ENCODE measurements at regions not wholly inside any gene's neighbourhood (a gene's known extent, or its start where the extent isn't known, plus 50 kb on each side); places are given as distances from the start of the nearest gene placed in this dataset.

GRCh38 chr3:64945171-64945729 lies 257.4 kb upstream of the ADAMTS9 start:
- no peak for DNase-seq (ENCODE audit: low spot score)

GRCh38 chr3:64943866-64944265 lies 256.1 kb upstream of the ADAMTS9 start:
- DNase-seq (ENCODE audit: low spot score) = no peak

- DNase-seq (ENCODE audit: low spot score) = no peak
Measured at GRCh38 chr3:64940596-64941348, 253.0 kb upstream of the ADAMTS9 start.

- no peak for DNase-seq (ENCODE audit: low spot score)
Measured at GRCh38 chr3:64939747-64940450, 252.1 kb upstream of the ADAMTS9 start.

- DNase-seq (ENCODE audit: low spot score) = no peak
Measured at GRCh38 chr3:64939309-64939708, 251.5 kb upstream of the ADAMTS9 start.

- DNase-seq (ENCODE audit: low spot score) = no peak
Measured at GRCh38 chr3:64936556-64936955, 248.8 kb upstream of the ADAMTS9 start.

GRCh38 chr3:64935971-64936370 lies 248.2 kb upstream of the ADAMTS9 start:
- no peak for DNase-seq (ENCODE audit: low spot score)

- no peak for DNase-seq (ENCODE audit: low spot score)
Measured at GRCh38 chr3:64932666-64933342, 245.0 kb upstream of the ADAMTS9 start.

- no peak for DNase-seq (ENCODE audit: low spot score)
Measured at GRCh38 chr3:64932016-64932518, 244.3 kb upstream of the ADAMTS9 start.

- no peak for DNase-seq (ENCODE audit: low spot score)
Measured at GRCh38 chr3:64930891-64931290, 243.1 kb upstream of the ADAMTS9 start.

- DNase-seq (ENCODE audit: low spot score) = no peak
Measured at GRCh38 chr3:64928683-64929082, 240.9 kb upstream of the ADAMTS9 start.

GRCh38 chr3:64927689-64928088 lies 239.9 kb upstream of the ADAMTS9 start:
- DNase-seq (ENCODE audit: low spot score) = no peak

GRCh38 chr3:64925575-64925974 lies 237.8 kb upstream of the ADAMTS9 start:
- no peak for DNase-seq (ENCODE audit: low spot score)

GRCh38 chr3:64924961-64925360 lies 237.2 kb upstream of the ADAMTS9 start:
- no peak for DNase-seq (ENCODE audit: low spot score)

GRCh38 chr3:64922213-64922612 lies 234.4 kb upstream of the ADAMTS9 start:
- no peak for DNase-seq (ENCODE audit: low spot score)

GRCh38 chr3:64921281-64922065 lies 233.7 kb upstream of the ADAMTS9 start:
- DNase-seq (ENCODE audit: low spot score) = no peak

- DNase-seq (ENCODE audit: low spot score) = no peak
Measured at GRCh38 chr3:64919934-64920333, 232.1 kb upstream of the ADAMTS9 start.

- no peak for DNase-seq (ENCODE audit: low spot score)
Measured at GRCh38 chr3:64918989-64919388, 231.2 kb upstream of the ADAMTS9 start.

- no peak for DNase-seq (ENCODE audit: low spot score)
Measured at GRCh38 chr3:64917914-64918453, 230.2 kb upstream of the ADAMTS9 start.

- DNase-seq (ENCODE audit: low spot score) = no peak
Measured at GRCh38 chr3:64916937-64917336, 229.1 kb upstream of the ADAMTS9 start.

- DNase-seq (ENCODE audit: low spot score) = no peak
Measured at GRCh38 chr3:64916192-64916798, 228.5 kb upstream of the ADAMTS9 start.

Measured in A172 (cell line).